H9 (cell line): ENCODE measurements at regions not wholly inside any gene's neighbourhood (a gene's known extent, or its start where the extent isn't known, plus 50 kb on each side); places are given as distances from the start of the nearest gene placed in this dataset.

Experiments
- DNase-seq: peaks from one replicate; pipeline ENCODE4 v3.0.0-alpha.2; 2017
- H2AFZ ChIP-seq: one replicate; pipeline ENCODE4 v1.6.1; 2013; ENCODE audit warnings: mild to moderate bottlenecking, low read length, control low read depth, moderate library complexity
- H2AK5ac ChIP-seq: 2 replicates; pipeline ENCODE4 v1.6.1; 2013; ENCODE audit warnings: low read length, control low read depth, mixed read lengths; ENCODE audit not compliant: insufficient read length
- H2BK120ac ChIP-seq: one replicate; pipeline ENCODE4 v1.6.1; 2013; ENCODE audit warnings: low read depth, mild to moderate bottlenecking, low read length, control low read depth, inconsistent platforms; ENCODE audit not compliant: poor library complexity, severe bottlenecking
- H2BK12ac ChIP-seq: 2 replicates; pipeline ENCODE4 v1.6.1; 2013; ENCODE audit warnings: low read length, control low read depth, mixed read lengths, low read depth; ENCODE audit not compliant: insufficient read length
- H2BK15ac ChIP-seq: 2 replicates; pipeline ENCODE4 v1.6.1; 2013; ENCODE audit warnings: low read depth, low read length, control low read depth
- H2BK20ac ChIP-seq: one replicate; pipeline ENCODE4 v1.6.1; 2013; ENCODE audit warnings: low read depth, mild to moderate bottlenecking, low read length, control low read depth, inconsistent platforms; ENCODE audit not compliant: poor library complexity, severe bottlenecking
- H2BK5ac ChIP-seq: 2 replicates; pipeline ENCODE4 v1.6.1; 2013; ENCODE audit warnings: low read length, control low read depth, mixed read lengths; ENCODE audit not compliant: insufficient read length
- H3K14ac ChIP-seq: 2 replicates; pipeline ENCODE4 v1.6.1; 2013; ENCODE audit warnings: low read length, control low read depth; ENCODE audit not compliant: insufficient read depth
- H3K18ac ChIP-seq: 2 replicates; pipeline ENCODE4 v1.6.1; 2013; ENCODE audit warnings: low read depth, mild to moderate bottlenecking, mixed read lengths, low read length, control low read depth; ENCODE audit not compliant: insufficient read length
- H3K23ac ChIP-seq: 2 replicates; pipeline ENCODE4 v1.6.1; 2013; ENCODE audit warnings: low read length, control low read depth, mixed read lengths, low read depth; ENCODE audit not compliant: insufficient read length
- H3K23me2 ChIP-seq: 2 replicates; pipeline ENCODE4 v1.6.1; 2013; ENCODE audit warnings: low read depth, mild to moderate bottlenecking, mixed read lengths, low read length, control low read depth; ENCODE audit not compliant: insufficient read length, poor library complexity, severe bottlenecking
- H3K27ac ChIP-seq: 2 replicates; pipeline ENCODE4 v1.5.1; 2013; ENCODE audit warnings: low read length, control low read depth, mixed read lengths, low read depth; ENCODE audit not compliant: insufficient read length
- H3K27me3 ChIP-seq: 2 replicates; pipeline ENCODE4 v1.6.1; 2013; ENCODE audit warnings: low read length, control low read depth, inconsistent platforms; ENCODE audit not compliant: insufficient read depth
- H3K4ac ChIP-seq: 2 replicates; pipeline ENCODE4 v1.6.1; 2013; ENCODE audit warnings: low read depth, mild to moderate bottlenecking, control low read depth, inconsistent platforms, low read length, moderate library complexity
- H3K4me1 ChIP-seq: 2 replicates; pipeline ENCODE4 v1.6.1; 2013; ENCODE audit warnings: low read length, control low read depth, inconsistent platforms; ENCODE audit not compliant: insufficient read depth
- H3K4me2 ChIP-seq: 2 replicates; pipeline ENCODE4 v1.6.1; 2013; ENCODE audit warnings: low read length, control low read depth, mixed read lengths; ENCODE audit not compliant: insufficient read length, insufficient read depth
- H3K56ac ChIP-seq: 2 replicates; pipeline ENCODE4 v1.6.1; 2013; ENCODE audit warnings: low read depth, mild to moderate bottlenecking, mixed read lengths, low read length, control low read depth; ENCODE audit not compliant: insufficient read length
- H3K79me1 ChIP-seq: 2 replicates; pipeline ENCODE4 v1.6.1; 2013; ENCODE audit warnings: low read depth, mild to moderate bottlenecking, moderate library complexity, low read length, control low read depth, inconsistent platforms; ENCODE audit not compliant: insufficient read depth, poor library complexity, severe bottlenecking
- H3K79me2 ChIP-seq: 2 replicates; pipeline ENCODE4 v1.6.1; 2013; ENCODE audit warnings: low read length, control low read depth, inconsistent platforms; ENCODE audit not compliant: insufficient read depth
- H3K9ac ChIP-seq: 2 replicates; pipeline ENCODE4 v1.6.1; 2013; ENCODE audit warnings: low read length, control low read depth, mixed read lengths; ENCODE audit not compliant: insufficient read length; ENCODE audit errors: extremely low read depth
- H3K9me3 ChIP-seq: one replicate; pipeline ENCODE4 v1.6.1; 2013; ENCODE audit warnings: low read depth, low read length, inconsistent platforms; ENCODE audit not compliant: control insufficient read depth
- H3T11ph ChIP-seq: one replicate; pipeline ENCODE4 v1.6.1; 2013; ENCODE audit warnings: mild to moderate bottlenecking, low read length, control low read depth, inconsistent platforms
- H4K20me1 ChIP-seq: one replicate; pipeline ENCODE4 v1.6.1; 2013; ENCODE audit not compliant: control insufficient read depth, insufficient read length, insufficient read depth
- H4K5ac ChIP-seq: 2 replicates; pipeline ENCODE4 v1.6.1; 2013; ENCODE audit warnings: low read depth, mild to moderate bottlenecking, mixed read lengths, low read length, control low read depth; ENCODE audit not compliant: insufficient read length
- H4K8ac ChIP-seq: replicated peaks from 2 replicates; pipeline ENCODE4 v1.6.1; 2013; ENCODE audit warnings: low read length, control low read depth, mixed read lengths, low read depth; ENCODE audit not compliant: insufficient read length
- H4K91ac ChIP-seq: 2 replicates; pipeline ENCODE4 v1.6.1; 2013; ENCODE audit warnings: low read depth, mild to moderate bottlenecking, moderate library complexity, mixed read lengths, low read length, control low read depth; ENCODE audit not compliant: insufficient read length
- H3K27ac Mint-ChIP-seq, 3 experiments: 2 replicates in 2 of 3; 3 replicates in 1 of 3; pipeline ENCODE4 v1.8.0; 2020 to 2021; ENCODE audit warnings: mixed read lengths in 3 of 3, mild to moderate bottlenecking in 1 of 3, moderate library complexity in 1 of 3
- H3K27me3 Mint-ChIP-seq: 2 replicates; pipeline ENCODE4 v1.8.0; 2021; ENCODE audit warnings: low read depth, mild to moderate bottlenecking, moderate library complexity, mixed read lengths
- H3K36me3 Mint-ChIP-seq, 3 experiments: 2 replicates in 2 of 3; 3 replicates in 1 of 3; pipeline ENCODE4 v1.8.0; 2020 to 2021; ENCODE audit warnings: low read depth in 3 of 3, mixed read lengths in 3 of 3; ENCODE audit not compliant: insufficient read depth in 1 of 3
- H3K4me1 Mint-ChIP-seq, 2 experiments: 2 replicates each; pipeline ENCODE4 v1.8.0; 2020; ENCODE audit warnings: mixed read lengths in 2 of 2
- H3K4me3 Mint-ChIP-seq, 2 experiments: 2 replicates in 1 of 2; 3 replicates in 1 of 2; pipeline ENCODE4 v1.8.0; 2020 to 2021; ENCODE audit warnings: mild to moderate bottlenecking in 2 of 2, mixed read lengths in 2 of 2, moderate library complexity in 1 of 2
- H3K9me3 Mint-ChIP-seq, 2 experiments: 2 replicates in 1 of 2; 3 replicates in 1 of 2; pipeline ENCODE4 v1.8.0; 2020; ENCODE audit warnings: mild to moderate bottlenecking in 2 of 2, mixed read lengths in 2 of 2, moderate library complexity in 1 of 2
- WGBS: extraction: QIAGEN DNeasy Blood & Tissue Kit; methylation state at CpG from one replicate; pipeline ENCODE4 v1.1.7; 2013; ENCODE audit warnings: missing lambda C conversion rate, low lambda C conversion rate, mixed read lengths; ENCODE audit not compliant: insufficient read length; ENCODE audit errors: extremely low coverage; 5-methylcytosine and 5-hydroxymethylcytosine counted together
- TF ChIP-seq, protein P1 (sequence below): fragments of 200-600 bp; sonication (generic); conservative IDR thresholded peaks from 3 replicates; pipeline ENCODE4 v1.8.0; 2021; ENCODE audit warnings: antibody characterized with exemption, mild to moderate bottlenecking

DNA sequence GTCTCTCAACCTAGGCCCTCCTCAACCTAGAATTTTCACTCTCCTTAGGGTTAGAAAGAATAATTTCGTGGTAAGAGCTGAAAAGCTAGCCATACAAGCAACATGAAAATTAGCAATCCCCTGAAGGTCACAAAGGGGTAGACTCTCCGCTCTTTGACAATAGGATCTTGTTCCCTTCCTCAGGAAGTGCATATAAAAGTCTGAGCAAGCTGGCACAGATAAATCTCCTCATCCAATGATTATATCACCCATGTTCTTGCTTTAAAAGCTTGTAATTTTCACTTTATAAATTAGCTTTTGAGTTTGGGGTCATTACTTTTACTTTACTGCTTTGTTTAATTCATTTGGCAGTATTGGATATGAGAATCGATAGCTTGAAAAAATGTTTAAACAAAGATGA, 852.3 kb upstream of the CRIM1 start:
- Mint-ChIP-seq H3K27me3 (no peaks in the 10 kb centered on the region), H3K27ac (no peak overlapping the region), H3K4me1 (no peaks in the 10 kb centered on the region; a peak in 1 of 4 replicates), H3K9me3 (peaks cover 0 to 2% of the 10 kb centered on the region in 2 experiments; a peak in 2 of 5 replicates), H3K4me3 (no peak overlapping the region), H3K36me3 (peaks cover 2 to 6% (median 5%) of the 10 kb centered on the region in 3 experiments; a peak in 2 of 7 replicates)
- TF ChIP-seq, protein P1, sequence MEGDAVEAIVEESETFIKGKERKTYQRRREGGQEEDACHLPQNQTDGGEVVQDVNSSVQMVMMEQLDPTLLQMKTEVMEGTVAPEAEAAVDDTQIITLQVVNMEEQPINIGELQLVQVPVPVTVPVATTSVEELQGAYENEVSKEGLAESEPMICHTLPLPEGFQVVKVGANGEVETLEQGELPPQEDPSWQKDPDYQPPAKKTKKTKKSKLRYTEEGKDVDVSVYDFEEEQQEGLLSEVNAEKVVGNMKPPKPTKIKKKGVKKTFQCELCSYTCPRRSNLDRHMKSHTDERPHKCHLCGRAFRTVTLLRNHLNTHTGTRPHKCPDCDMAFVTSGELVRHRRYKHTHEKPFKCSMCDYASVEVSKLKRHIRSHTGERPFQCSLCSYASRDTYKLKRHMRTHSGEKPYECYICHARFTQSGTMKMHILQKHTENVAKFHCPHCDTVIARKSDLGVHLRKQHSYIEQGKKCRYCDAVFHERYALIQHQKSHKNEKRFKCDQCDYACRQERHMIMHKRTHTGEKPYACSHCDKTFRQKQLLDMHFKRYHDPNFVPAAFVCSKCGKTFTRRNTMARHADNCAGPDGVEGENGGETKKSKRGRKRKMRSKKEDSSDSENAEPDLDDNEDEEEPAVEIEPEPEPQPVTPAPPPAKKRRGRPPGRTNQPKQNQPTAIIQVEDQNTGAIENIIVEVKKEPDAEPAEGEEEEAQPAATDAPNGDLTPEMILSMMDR, result no peak
- no peaks in the 10 kb centered on the region for H3K23me2 ChIP-seq
- no peak overlapping the region for H3K14ac ChIP-seq
- H2BK5ac ChIP-seq, result no peak overlapping the region
- H3K4me2 ChIP-seq, result no peak overlapping the region
- H2AFZ ChIP-seq, result no peak overlapping the region
- no peak overlapping the region for H3K27ac ChIP-seq
- no peak overlapping the region for H2BK12ac ChIP-seq
- no CpG with 5 or more reads among the region's 3 CpGs for WGBS
- H3K4ac ChIP-seq, result no peak overlapping the region
- H3K4me1 ChIP-seq, result no peaks in the 10 kb centered on the region; the same call in 1 of the 2 replicates
- H3K9me3 ChIP-seq, result no peaks in the 10 kb centered on the region
- H2BK15ac ChIP-seq, result no peak overlapping the region
- H2BK120ac ChIP-seq, result no peak overlapping the region
- H3K27me3 ChIP-seq, result no peaks in the 10 kb centered on the region
- H2BK20ac ChIP-seq, result no peak overlapping the region
- H3T11ph ChIP-seq, result no peak overlapping the region
- H2AK5ac ChIP-seq, result no peak overlapping the region
- no peak overlapping the region for H3K18ac ChIP-seq
- no peak overlapping the region for H4K8ac ChIP-seq
- no peak for DNase-seq
- no peak overlapping the region for H4K5ac ChIP-seq
- H3K79me1 ChIP-seq, result no peaks in the 10 kb centered on the region
- no peak overlapping the region for H3K9ac ChIP-seq
- no peak overlapping the region for H4K91ac ChIP-seq
- H3K79me2 ChIP-seq, result no peaks in the 10 kb centered on the region
- H4K20me1 ChIP-seq, result no peaks in the 10 kb centered on the region
- no peak overlapping the region for H3K23ac ChIP-seq
- H3K56ac ChIP-seq, result no peak overlapping the region
